ENCODE measurements at regions not wholly inside any gene's neighbourhood (a gene's known extent, or its start where the extent isn't known, plus 50 kb on each side); places are given as distances from the start of the nearest gene placed in this dataset.

GRCh38 chr2:81648370-81648769 is 1343.8 kb upstream of the LRRTM1 start:
- Histone ChIP-seq H3K27ac (ENCODE audit: low read depth, low read length) (no peak overlapping the region), H3K36me3 (ENCODE audit: control insufficient read depth, insufficient read depth, low read length) (no peaks in the 10 kb centered on the region), H3K4me3 (ENCODE audit: low read depth, low read length) (no peak overlapping the region), H3K9me3 (ENCODE audit: control insufficient read depth, insufficient read depth, low read length) (no peaks in the 10 kb centered on the region), H3K27me3 (ENCODE audit: control insufficient read depth, insufficient read depth, low read length) (no peaks in the 10 kb centered on the region), H3K4me1 (ENCODE audit: control insufficient read depth, insufficient read depth, low read length) (no peaks in the 10 kb centered on the region)
- no peak for DNase-seq (ENCODE audit: low read depth in 4 of 6, low spot score in 6 of 6)
- WGBS (ENCODE audit: insufficient coverage) = no CpG with 5 or more reads among the region's 5 CpGs

GRCh38 chr2:81647715-81648230 is 1343.2 kb upstream of the LRRTM1 start:
- no peak overlapping the region for H3K27ac ChIP-seq (ENCODE audit: low read depth, low read length)
- H3K4me1 ChIP-seq (ENCODE audit: control insufficient read depth, insufficient read depth, low read length) = no peaks in the 10 kb centered on the region
- H3K4me3 ChIP-seq (ENCODE audit: low read depth, low read length) = no peak overlapping the region
- H3K36me3 ChIP-seq (ENCODE audit: control insufficient read depth, insufficient read depth, low read length) = no peaks in the 10 kb centered on the region
- no peaks in the 10 kb centered on the region for H3K9me3 ChIP-seq (ENCODE audit: control insufficient read depth, insufficient read depth, low read length)
- no peak for DNase-seq (ENCODE audit: low read depth in 4 of 6, low spot score in 6 of 6)
- H3K27me3 ChIP-seq (ENCODE audit: control insufficient read depth, insufficient read depth, low read length) = no peaks in the 10 kb centered on the region

GRCh38 chr2:81645745-81646301 is 1341.3 kb upstream of the LRRTM1 start:
- no peak overlapping the region for H3K27ac ChIP-seq (ENCODE audit: low read depth, low read length)
- no peaks in the 10 kb centered on the region for H3K36me3 ChIP-seq (ENCODE audit: control insufficient read depth, insufficient read depth, low read length)
- peaks cover 2% of the 10 kb centered on the region for H3K9me3 ChIP-seq (ENCODE audit: control insufficient read depth, insufficient read depth, low read length)
- no peaks in the 10 kb centered on the region for H3K27me3 ChIP-seq (ENCODE audit: control insufficient read depth, insufficient read depth, low read length)
- no peak for DNase-seq (ENCODE audit: low read depth in 4 of 6, low spot score in 6 of 6)
- H3K4me1 ChIP-seq (ENCODE audit: control insufficient read depth, insufficient read depth, low read length) = no peaks in the 10 kb centered on the region
- WGBS (ENCODE audit: insufficient coverage) = no CpG with 5 or more reads among the region's 2 CpGs
- no peak overlapping the region for H3K4me3 ChIP-seq (ENCODE audit: low read depth, low read length)

GRCh38 chr2:81644189-81644588 is 1339.6 kb upstream of the LRRTM1 start:
- no CpG with 5 or more reads among the region's 1 CpG for WGBS (ENCODE audit: insufficient coverage)
- H3K27me3 ChIP-seq (ENCODE audit: control insufficient read depth, insufficient read depth, low read length) = no peaks in the 10 kb centered on the region
- H3K36me3 ChIP-seq (ENCODE audit: control insufficient read depth, insufficient read depth, low read length) = no peaks in the 10 kb centered on the region

GRCh38 chr2:81624825-81625224 is 1320.3 kb upstream of the LRRTM1 start:
- no peak overlapping the region for H3K27ac ChIP-seq (ENCODE audit: low read depth, low read length)
- H3K36me3 ChIP-seq (ENCODE audit: control insufficient read depth, insufficient read depth, low read length) = no peaks in the 10 kb centered on the region
- no peaks in the 10 kb centered on the region for H3K4me1 ChIP-seq (ENCODE audit: control insufficient read depth, insufficient read depth, low read length)
- H3K4me3 ChIP-seq (ENCODE audit: low read depth, low read length) = no peak overlapping the region
- no peaks in the 10 kb centered on the region for H3K27me3 ChIP-seq (ENCODE audit: control insufficient read depth, insufficient read depth, low read length)
- H3K9me3 ChIP-seq (ENCODE audit: control insufficient read depth, insufficient read depth, low read length) = no peaks in the 10 kb centered on the region
- WGBS (ENCODE audit: insufficient coverage) = no CpG with 5 or more reads among the region's 2 CpGs
- DNase-seq (ENCODE audit: low read depth in 4 of 6, low spot score in 6 of 6) = no peak

More at GRCh38 chr2:81644189-81644588, 1339.6 kb upstream of the LRRTM1 start:
- Histone ChIP-seq H3K27ac (ENCODE audit: low read depth, low read length) (no peak overlapping the region), H3K4me3 (ENCODE audit: low read depth, low read length) (no peak overlapping the region), H3K4me1 (ENCODE audit: control insufficient read depth, insufficient read depth, low read length) (no peaks in the 10 kb centered on the region), H3K9me3 (ENCODE audit: control insufficient read depth, insufficient read depth, low read length) (peaks cover 2% of the 10 kb centered on the region)
- DNase-seq (ENCODE audit: low read depth in 4 of 6, low spot score in 6 of 6) = no peak

- no peak for DNase-seq (ENCODE audit: low read depth in 4 of 6, low spot score in 6 of 6)
- WGBS (ENCODE audit: insufficient coverage) = no CpG with 5 or more reads among the region's 1 CpG
- no peak overlapping the region for H3K27ac ChIP-seq (ENCODE audit: low read depth, low read length)
- H3K27me3 ChIP-seq (ENCODE audit: control insufficient read depth, insufficient read depth, low read length) = no peaks in the 10 kb centered on the region
- no peaks in the 10 kb centered on the region for H3K4me1 ChIP-seq (ENCODE audit: control insufficient read depth, insufficient read depth, low read length)
- H3K36me3 ChIP-seq (ENCODE audit: control insufficient read depth, insufficient read depth, low read length) = no peaks in the 10 kb centered on the region
- H3K9me3 ChIP-seq (ENCODE audit: control insufficient read depth, insufficient read depth, low read length) = no peaks in the 10 kb centered on the region
- H3K4me3 ChIP-seq (ENCODE audit: low read depth, low read length) = no peak overlapping the region
Measured at GRCh38 chr2:81600088-81600487, 1295.5 kb upstream of the LRRTM1 start.

GRCh38 chr2:81598453-81598852 is 1293.9 kb upstream of the LRRTM1 start:
- H3K36me3 ChIP-seq (ENCODE audit: control insufficient read depth, insufficient read depth, low read length) = no peaks in the 10 kb centered on the region
- no peak overlapping the region for H3K4me3 ChIP-seq (ENCODE audit: low read depth, low read length)
- no peaks in the 10 kb centered on the region for H3K9me3 ChIP-seq (ENCODE audit: control insufficient read depth, insufficient read depth, low read length)
- no peaks in the 10 kb centered on the region for H3K4me1 ChIP-seq (ENCODE audit: control insufficient read depth, insufficient read depth, low read length)
- WGBS (ENCODE audit: insufficient coverage) = 71% methylated on average over 5 of the region's 5 CpGs
- H3K27me3 ChIP-seq (ENCODE audit: control insufficient read depth, insufficient read depth, low read length) = no peaks in the 10 kb centered on the region
- H3K27ac ChIP-seq (ENCODE audit: low read depth, low read length) = no peak overlapping the region
- DNase-seq (ENCODE audit: low read depth in 4 of 6, low spot score in 6 of 6) = peak in 1 of 6 donors; percentile 34

- WGBS (ENCODE audit: insufficient coverage) = no CpG with 5 or more reads among the region's 2 CpGs
- Histone ChIP-seq H3K36me3 (ENCODE audit: control insufficient read depth, insufficient read depth, low read length) (no peaks in the 10 kb centered on the region), H3K4me3 (ENCODE audit: low read depth, low read length) (no peak overlapping the region), H3K9me3 (ENCODE audit: control insufficient read depth, insufficient read depth, low read length) (no peaks in the 10 kb centered on the region), H3K4me1 (ENCODE audit: control insufficient read depth, insufficient read depth, low read length) (no peaks in the 10 kb centered on the region), H3K27ac (ENCODE audit: low read depth, low read length) (no peak overlapping the region), H3K27me3 (ENCODE audit: control insufficient read depth, insufficient read depth, low read length) (no peaks in the 10 kb centered on the region)
- no peak for DNase-seq (ENCODE audit: low read depth in 4 of 6, low spot score in 6 of 6)
Measured at GRCh38 chr2:81589406-81589805, 1284.9 kb upstream of the LRRTM1 start.

GRCh38 chr2:81583311-81584108 is 1279.0 kb upstream of the LRRTM1 start:
- H3K27me3 ChIP-seq (ENCODE audit: control insufficient read depth, insufficient read depth, low read length) = no peaks in the 10 kb centered on the region
- H3K36me3 ChIP-seq (ENCODE audit: control insufficient read depth, insufficient read depth, low read length) = no peaks in the 10 kb centered on the region
- H3K4me3 ChIP-seq (ENCODE audit: low read depth, low read length) = no peak overlapping the region
- H3K27ac ChIP-seq (ENCODE audit: low read depth, low read length) = no peak overlapping the region
- 93% methylated on average over 19 of the region's 20 CpGs for WGBS (ENCODE audit: insufficient coverage)
- DNase-seq (ENCODE audit: low read depth in 4 of 6, low spot score in 6 of 6) = no peak
- H3K9me3 ChIP-seq (ENCODE audit: control insufficient read depth, insufficient read depth, low read length) = no peaks in the 10 kb centered on the region
- no peaks in the 10 kb centered on the region for H3K4me1 ChIP-seq (ENCODE audit: control insufficient read depth, insufficient read depth, low read length)

GRCh38 chr2:81576713-81577112 is 1272.2 kb upstream of the LRRTM1 start:
- DNase-seq (ENCODE audit: low read depth in 4 of 6, low spot score in 6 of 6) = no peak
- no peak overlapping the region for H3K4me3 ChIP-seq (ENCODE audit: low read depth, low read length)
- H3K9me3 ChIP-seq (ENCODE audit: control insufficient read depth, insufficient read depth, low read length) = no peaks in the 10 kb centered on the region
- no peaks in the 10 kb centered on the region for H3K27me3 ChIP-seq (ENCODE audit: control insufficient read depth, insufficient read depth, low read length)
- WGBS (ENCODE audit: insufficient coverage) = 83% methylated on average over 2 of the region's 2 CpGs
- no peaks in the 10 kb centered on the region for H3K36me3 ChIP-seq (ENCODE audit: control insufficient read depth, insufficient read depth, low read length)
- no peaks in the 10 kb centered on the region for H3K4me1 ChIP-seq (ENCODE audit: control insufficient read depth, insufficient read depth, low read length)
- H3K27ac ChIP-seq (ENCODE audit: low read depth, low read length) = no peak overlapping the region
